H1 (cell line): ENCODE measurements at regions not wholly inside any gene's neighbourhood (a gene's known extent, or its start where the extent isn't known, plus 50 kb on each side); places are given as distances from the start of the nearest gene placed in this dataset.

Experiments
- CTCF ChIA-PET: fragments of 300-600 bp; sonication (Branson Sonifier 250); formaldehyde crosslinking; loops from one replicate; lab custom pipeline; 2021; ENCODE audit not compliant: partially characterized antibody; lab: Charles Lee
- POLR2A ChIA-PET: fragments of 300-600 bp; sonication (Branson Sonifier 250); formaldehyde crosslinking; loops from one replicate; lab custom pipeline; 2021; ENCODE audit warnings: inconsistent platforms; ENCODE audit not compliant: partially characterized antibody; lab: Charles Lee
- DNase-seq, 2 experiments: peaks; one replicate each; pipeline versions ENCODE4 v3.0.0 to v3.0.0-alpha.2; 2010 to 2022; ENCODE audit warnings: low spot score in 2 of 2, low read depth in 1 of 2, mixed read lengths in 1 of 2
- FAIRE-seq: peaks from 2 replicates; lab custom pipeline; 2011; peaks lifted over from hg19 to GRCh38; lab: Jason Lieb, UNC
- H2AFZ ChIP-seq: 2 replicates; pipeline ENCODE4 v1.8.1; 2012; ENCODE audit warnings: low read length, inconsistent platforms
- H2AK5ac ChIP-seq: 2 replicates; pipeline ENCODE4 v1.6.1; 2013; ENCODE audit warnings: low read depth, low read length
- H2BK120ac ChIP-seq: replicated peaks from 2 replicates; pipeline ENCODE3; 2013; ENCODE audit warnings: low read depth, low read length, inconsistent platforms
- H2BK12ac ChIP-seq: 2 replicates; pipeline ENCODE4 v1.6.1; 2013; ENCODE audit warnings: low read depth, low read length
- H2BK15ac ChIP-seq: 2 replicates; pipeline ENCODE4 v1.6.1; 2013; ENCODE audit warnings: low read length
- H2BK20ac ChIP-seq: 2 replicates; pipeline ENCODE4 v1.6.1; 2013; ENCODE audit warnings: low read length
- H2BK5ac ChIP-seq: 2 replicates; pipeline ENCODE4 v1.6.1; 2013; ENCODE audit warnings: low read depth, low read length
- H3K14ac ChIP-seq: 2 replicates; pipeline ENCODE4 v1.6.1; 2013; ENCODE audit warnings: inconsistent platforms; ENCODE audit not compliant: insufficient read length
- H3K18ac ChIP-seq: 2 replicates; pipeline ENCODE4 v1.6.1; 2013; ENCODE audit warnings: low read length; ENCODE audit errors: extremely low read depth
- H3K23ac ChIP-seq: 2 replicates; pipeline ENCODE4 v1.6.1; 2013; ENCODE audit warnings: inconsistent platforms; ENCODE audit not compliant: insufficient read length
- H3K23me2 ChIP-seq: 2 replicates; pipeline ENCODE4 v1.6.1; 2013; ENCODE audit warnings: low read depth, low read length
- H3K27ac ChIP-seq: 2 replicates; pipeline ENCODE4 v1.6.1; 2011; ENCODE audit warnings: low read depth, low read length, inconsistent platforms
- H3K27me3 ChIP-seq, 4 experiments: replicated peaks in 1 of 4; 1 replicate in 1 of 4; 2 replicates in 3 of 4; pipeline versions ENCODE4 v1.6.1 to v1.8.1; 2011 to 2013; ENCODE audit warnings: low read length in 3 of 4, mild to moderate bottlenecking in 3 of 4, inconsistent platforms in 2 of 4, mixed read lengths in 2 of 4, moderate library complexity in 1 of 4; ENCODE audit not compliant: control insufficient read depth in 3 of 4, insufficient read depth in 3 of 4; ENCODE audit errors: extremely low read depth in 1 of 4
- H3K36me3 ChIP-seq, 4 experiments: 2 replicates each; pipeline versions ENCODE4 v1.6.1 to v1.8.1; 2011 to 2013; ENCODE audit warnings: mild to moderate bottlenecking in 4 of 4, low read length in 3 of 4, moderate library complexity in 2 of 4, control low read depth in 1 of 4, inconsistent platforms in 1 of 4; ENCODE audit not compliant: insufficient read depth in 4 of 4, control insufficient read depth in 2 of 4
- H3K4ac ChIP-seq: replicated peaks from 2 replicates; pipeline ENCODE3; 2013; ENCODE audit warnings: low read length, low read depth, mixed read lengths, inconsistent platforms; ENCODE audit not compliant: insufficient read length
- H3K4me1 ChIP-seq, 4 experiments: replicated peaks in 1 of 4; 1 replicate in 1 of 4; 2 replicates in 3 of 4; pipeline versions ENCODE4 v1.6.1 to v1.8.1; 2011 to 2013; ENCODE audit warnings: low read length in 3 of 4, inconsistent platforms in 2 of 4, mixed read lengths in 1 of 4; ENCODE audit not compliant: insufficient read depth in 4 of 4, control insufficient read depth in 3 of 4
- H3K4me2 ChIP-seq, 2 experiments: 2 replicates each; pipeline versions ENCODE4 v1.6.1 to v1.8.1; 2011 to 2013; ENCODE audit warnings: low read depth in 2 of 2, low read length in 2 of 2, control low read depth in 1 of 2, inconsistent platforms in 1 of 2, mild to moderate bottlenecking in 1 of 2; ENCODE audit not compliant: insufficient read depth in 1 of 2
- H3K4me3 ChIP-seq, 4 experiments: fragments of 200-600, 300-600 bp in 1 of 4; sonication (generic), shearing (Covaris generic), sonication (Bioruptor Twin) in 1 of 4; 2 replicates each; pipeline versions ENCODE4 v1.5.1 to v1.8.1; 2011 to 2016; ENCODE audit warnings: low read length in 4 of 4, low read depth in 3 of 4, control low read depth in 2 of 4, inconsistent platforms in 2 of 4, mild to moderate bottlenecking in 2 of 4, mixed read lengths in 1 of 4, moderate library complexity in 1 of 4; ENCODE audit not compliant: insufficient read depth in 2 of 4; ENCODE audit errors: extremely low read depth in 1 of 4
- H3K56ac ChIP-seq: replicated peaks from 2 replicates; pipeline ENCODE3; 2013; ENCODE audit warnings: low read depth, mild to moderate bottlenecking, mixed read lengths, low read length, inconsistent platforms; ENCODE audit not compliant: insufficient read length
- H3K79me1 ChIP-seq: 2 replicates; pipeline ENCODE4 v1.6.1; 2013; ENCODE audit warnings: low read depth, low read length, control low read depth
- H3K79me2 ChIP-seq, 2 experiments: 2 replicates each; pipeline versions ENCODE4 v1.6.1 to v1.8.1; 2012 to 2013; ENCODE audit warnings: low read length in 2 of 2, mild to moderate bottlenecking in 2 of 2, inconsistent platforms in 1 of 2; ENCODE audit not compliant: insufficient read depth in 2 of 2, control insufficient read depth in 1 of 2
- H3K9ac ChIP-seq, 4 experiments: replicated peaks in 1 of 4; 1 replicate in 1 of 4; 2 replicates in 3 of 4; pipeline versions ENCODE4 v1.6.1 to v1.8.1; 2011 to 2013; ENCODE audit warnings: low read depth in 3 of 4, low read length in 3 of 4, control low read depth in 2 of 4, mild to moderate bottlenecking in 2 of 4, moderate library complexity in 2 of 4, inconsistent platforms in 1 of 4; ENCODE audit errors: extremely low read depth in 1 of 4
- H3K9me3 ChIP-seq, 2 experiments: 2 replicates each; pipeline versions ENCODE4 v1.6.1 to v1.8.1; 2012 to 2013; ENCODE audit warnings: mild to moderate bottlenecking in 2 of 2, moderate library complexity in 2 of 2, control low read depth in 1 of 2, inconsistent platforms in 1 of 2, low read depth in 1 of 2, low read length in 1 of 2, mixed read lengths in 1 of 2; ENCODE audit not compliant: insufficient read depth in 2 of 2
- H4K20me1 ChIP-seq, 2 experiments: replicated peaks in 1 of 2; 2 replicates each; pipeline versions ENCODE3 to v1.8.1; 2011 to 2013; ENCODE audit warnings: inconsistent platforms in 2 of 2, low read length in 2 of 2, mild to moderate bottlenecking in 1 of 2; ENCODE audit not compliant: insufficient read depth in 2 of 2, control insufficient read depth in 1 of 2
- H4K5ac ChIP-seq: 2 replicates; pipeline ENCODE4 v1.6.1; 2013; ENCODE audit warnings: low read length, low read depth, mixed read lengths, inconsistent platforms; ENCODE audit not compliant: insufficient read length
- H4K8ac ChIP-seq: 2 replicates; pipeline ENCODE4 v1.8.0; 2013; ENCODE audit warnings: mild to moderate bottlenecking, moderate library complexity, low read length, inconsistent platforms; ENCODE audit not compliant: insufficient read depth; ENCODE audit errors: extremely low read depth
- H4K91ac ChIP-seq: replicated peaks from 2 replicates; pipeline ENCODE3; 2013; ENCODE audit warnings: low read length, mixed read lengths, inconsistent platforms; ENCODE audit not compliant: insufficient read length
- BCL11A ChIP-seq, 2 experiments: IDR thresholded peaks; one replicate each; pipeline ENCODE4 v1.6.1; 2011; ENCODE audit warnings: low read depth in 2 of 2, low read length in 2 of 2, mild to moderate bottlenecking in 2 of 2
- CHD1 ChIP-seq: IDR thresholded peaks from 2 replicates; pipeline ENCODE4 v1.6.1; 2012; ENCODE audit warnings: low read depth, low read length, improper control_type of control experiment
- CHD2 ChIP-seq: IDR thresholded peaks from 2 replicates; pipeline ENCODE4 v1.6.1; 2012; ENCODE audit warnings: low read length, improper control_type of control experiment
- CTBP2 ChIP-seq: IDR thresholded peaks from 2 replicates; pipeline ENCODE4 v1.7.0; 2011; ENCODE audit warnings: borderline replicate concordance, mild to moderate bottlenecking, moderate library complexity, mixed read lengths, low read length; ENCODE audit not compliant: insufficient read depth, insufficient read length
- EZH2 ChIP-seq: fragments of 200-600 bp; sonication (generic); IDR thresholded peaks from 2 replicates; pipeline ENCODE4 v1.7.1; 2012; ENCODE audit warnings: low read depth, mild to moderate bottlenecking, moderate library complexity, low read length, inconsistent platforms; ENCODE audit not compliant: severe bottlenecking
- FOSL1 ChIP-seq: IDR thresholded peaks from 2 replicates; pipeline ENCODE4 v1.6.1; 2011; ENCODE audit warnings: mild to moderate bottlenecking, low read depth, low read length, moderate library complexity; ENCODE audit not compliant: insufficient read depth
- JUN ChIP-seq: IDR thresholded peaks from 2 replicates; pipeline ENCODE4 v1.6.1; 2011; ENCODE audit warnings: low read depth, mild to moderate bottlenecking, improper control_type of control experiment, low read length
- JUND ChIP-seq: IDR thresholded peaks from 2 replicates; pipeline ENCODE4 v1.6.1; 2011; ENCODE audit warnings: mild to moderate bottlenecking, improper control_type of control experiment, low read length
- KDM1A ChIP-seq: fragments of 200-600, 300-600 bp; sonication (generic); IDR thresholded peaks from 2 replicates; pipeline ENCODE4 v1.7.1; 2016; ENCODE audit warnings: mild to moderate bottlenecking, low read length, borderline replicate concordance
- RBBP5 ChIP-seq: IDR thresholded peaks from 2 replicates; pipeline ENCODE4 v1.7.1; 2012; ENCODE audit warnings: low read depth, mild to moderate bottlenecking, inconsistent platforms, low read length, moderate library complexity, borderline replicate concordance
- SIN3A ChIP-seq, 2 experiments: IDR thresholded peaks in 1 of 2; conservative IDR thresholded peaks in 1 of 2; 2 replicates each; pipeline ENCODE4 v1.6.1; 2011 to 2012; ENCODE audit warnings: low read length in 2 of 2, improper control_type of control experiment in 1 of 2, low read depth in 1 of 2, mild to moderate bottlenecking in 1 of 2
- SRF ChIP-seq: IDR thresholded peaks from 2 replicates; pipeline ENCODE4 v1.6.1; 2011; ENCODE audit warnings: mild to moderate bottlenecking, low read depth, low read length, moderate library complexity
- ZNF274 ChIP-seq: IDR thresholded peaks from 2 replicates; pipeline ENCODE4 v1.7.0; 2012; ENCODE audit warnings: low read length, borderline replicate concordance; ENCODE audit errors: extremely low read depth
- WGBS, 2 experiments: shearing (Covaris generic) in 1 of 2; methylation state at CpG; one replicate each; pipeline versions ENCODE4 v1.1.6 to v1.1.7; 2013 to 2015; ENCODE audit warnings: low lambda C conversion rate in 2 of 2, mixed read lengths in 2 of 2, inconsistent platforms in 1 of 2, low coverage in 1 of 2, missing lambda C conversion rate in 1 of 2; ENCODE audit not compliant: insufficient replicate concordance in 2 of 2, insufficient coverage in 1 of 2, insufficient read length in 1 of 2; ENCODE audit errors: extremely low coverage in 1 of 2, missing lambda C conversion rate in 1 of 2; 5-methylcytosine and 5-hydroxymethylcytosine counted together
- TF ChIP-seq, protein P1 (sequence below): IDR thresholded peaks from 2 replicates; pipeline ENCODE4 v1.6.1; 2012; ENCODE audit warnings: inconsistent platforms

DNA sequence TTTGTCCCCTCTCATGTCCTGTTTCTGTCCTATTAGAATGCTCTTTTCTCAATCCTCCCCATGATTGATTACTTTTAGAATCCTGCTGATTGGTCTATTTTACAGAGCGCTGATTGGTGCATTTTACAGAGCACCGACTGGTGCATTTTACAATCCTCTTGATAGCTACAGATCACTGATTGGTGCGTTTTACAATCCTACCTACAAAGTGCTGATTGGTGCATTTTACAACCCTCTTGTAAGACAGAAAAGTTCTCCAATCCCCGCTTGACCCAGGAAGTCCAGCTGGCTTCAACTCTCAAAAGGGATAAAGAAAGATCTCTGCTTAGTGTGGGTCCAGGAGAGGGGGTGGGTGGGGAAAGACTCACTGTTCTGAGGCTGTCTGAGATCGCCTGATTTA is 71.3 kb downstream of the DHRS2 start:
- Histone ChIP-seq H3K9me3 (peaks cover 48 to 76% of the 10 kb centered on the region in 2 experiments), H3K27me3 (no peaks in the 10 kb centered on the region), H4K8ac (no peak overlapping the region), H3K18ac (no peak overlapping the region), H3K36me3 (no peaks in the 10 kb centered on the region), H4K20me1 (no peaks in the 10 kb centered on the region), H3K79me2 (no peaks in the 10 kb centered on the region), H2BK12ac (no peak overlapping the region), H3K4ac (no peak overlapping the region), H3K4me1 (no peaks in the 10 kb centered on the region), H2BK120ac (no peak overlapping the region), H3K56ac (no peak overlapping the region), H2AFZ (no peak overlapping the region), H3K4me3 (no peak overlapping the region), H3K79me1 (no peaks in the 10 kb centered on the region), H2AK5ac (no peak overlapping the region), H3K27ac (no peak overlapping the region), H2BK20ac (no peak overlapping the region), H3K23me2 (no peaks in the 10 kb centered on the region), H4K91ac (no peak overlapping the region), H2BK15ac (no peak overlapping the region), H3K14ac (no peak overlapping the region), H2BK5ac (no peak overlapping the region), H3K23ac (no peak overlapping the region), H4K5ac (no peak overlapping the region), H3K9ac (no peak overlapping the region), H3K4me2 (no peak overlapping the region)
- DNase-seq (no peak), FAIRE-seq (no peak)
- CTCF ChIA-PET, result interaction anchor here (0.7 to 1.9 kb wide), 6 partner anchors 9 to 222 kb away, joined by 3 to 7 read pairs (median 4); no protein-coding TSS in a partner anchor
- WGBS, 2 experiments, result 52% methylated on average over 5 of the region's 5 CpGs; no CpG with 5 or more reads in 1 of the 2 experiments
- POLR2A ChIA-PET, result interaction anchor here (1.0 kb wide), 1 partner anchor 11 kb away, joined by 4 read pairs; no protein-coding TSS in a partner anchor
- TF ChIP-seq SRF, result no peak
- no peak for TF ChIP-seq KDM1A
- no peak for TF ChIP-seq ZNF274
- TF ChIP-seq, protein P1, sequence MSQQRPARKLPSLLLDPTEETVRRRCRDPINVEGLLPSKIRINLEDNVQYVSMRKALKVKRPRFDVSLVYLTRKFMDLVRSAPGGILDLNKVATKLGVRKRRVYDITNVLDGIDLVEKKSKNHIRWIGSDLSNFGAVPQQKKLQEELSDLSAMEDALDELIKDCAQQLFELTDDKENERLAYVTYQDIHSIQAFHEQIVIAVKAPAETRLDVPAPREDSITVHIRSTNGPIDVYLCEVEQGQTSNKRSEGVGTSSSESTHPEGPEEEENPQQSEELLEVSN, result no peak
- TF ChIP-seq BCL11A (IDR thresholded peaks at IDR 0.05; ENCODE audit: low read depth in 2 of 2, low read length in 2 of 2), result no peak
- TF ChIP-seq EZH2, result no peak
- no peak for TF ChIP-seq JUN
- no peak for TF ChIP-seq CHD2
- TF ChIP-seq FOSL1, result no peak
- TF ChIP-seq SIN3A (conservative IDR thresholded peaks at IDR 0.05 in 1 of 2, IDR thresholded peaks at IDR 0.05 in 1 of 2; ENCODE audit: low read depth in 1 of 2, low read length in 2 of 2), result no peak
- TF ChIP-seq CHD1, result no peak
- no peak for TF ChIP-seq JUND
- no peak for TF ChIP-seq CTBP2
- no peak for TF ChIP-seq RBBP5
